HL-60/S4 (cell line): ENCODE measurements at regions not wholly inside any gene's neighbourhood (a gene's known extent, or its start where the extent isn't known, plus 50 kb on each side); places are given as distances from the start of the nearest gene placed in this dataset.

Source experiments
- in situ Hi-C: fragments of 300-500 bp; cut with MboI; formaldehyde crosslinking; loops from 2 replicates; pipeline ENCODE4 v1.14.3; 2022; ENCODE audit warnings: low sequenced_read_pairs

- in situ Hi-C loops = loop anchor here (25.0 kb wide), 1 partner anchor 1013 kb away; no protein-coding TSS in a partner anchor
These were observed 609.6 kb downstream of the PRELID2 start for GRCh38 chr5:145225529-145225928.

GRCh38 chr5:145223582-145223981 lies 611.6 kb downstream of the PRELID2 start:
- in situ Hi-C loops = no loop called here

GRCh38 chr5:145222622-145223021 lies 612.5 kb downstream of the PRELID2 start:
- in situ Hi-C loops = no loop called here

GRCh38 chr5:145221416-145221815 lies 613.7 kb downstream of the PRELID2 start:
- in situ Hi-C loops = no loop called here

- in situ Hi-C loops = no loop called here
These were observed 614.7 kb downstream of the PRELID2 start for GRCh38 chr5:145220481-145220880.

GRCh38 chr5:145218982-145219381 lies 616.2 kb downstream of the PRELID2 start:
- in situ Hi-C loops = no loop called here

- in situ Hi-C loops = no loop called here
These were observed 617.1 kb downstream of the PRELID2 start for GRCh38 chr5:145218019-145218418.

- in situ Hi-C loops = no loop called here
These were observed 625.1 kb downstream of the PRELID2 start for GRCh38 chr5:145210020-145210419.

GRCh38 chr5:145205546-145205945 lies 629.6 kb downstream of the PRELID2 start:
- in situ Hi-C loops = no loop called here

GRCh38 chr5:145204743-145205142 lies 630.4 kb downstream of the PRELID2 start:
- in situ Hi-C loops = no loop called here

- in situ Hi-C loops = no loop called here
These were observed 631.9 kb downstream of the PRELID2 start for GRCh38 chr5:145203193-145203592.

GRCh38 chr5:145198525-145199260 lies 636.4 kb downstream of the PRELID2 start:
- in situ Hi-C loops = no loop called here

GRCh38 chr5:145189746-145190145 lies 645.4 kb downstream of the PRELID2 start:
- in situ Hi-C loops = no loop called here

GRCh38 chr5:145180371-145180770 lies 654.8 kb downstream of the PRELID2 start:
- in situ Hi-C loops = no loop called here

- in situ Hi-C loops = no loop called here
These were observed 656.3 kb downstream of the PRELID2 start for GRCh38 chr5:145178641-145179523.

GRCh38 chr5:145176041-145176440 lies 659.1 kb downstream of the PRELID2 start:
- in situ Hi-C loops = no loop called here

GRCh38 chr5:145166110-145166509 lies 669.0 kb downstream of the PRELID2 start:
- in situ Hi-C loops = no loop called here

- in situ Hi-C loops = no loop called here
These were observed 671.3 kb downstream of the PRELID2 start for GRCh38 chr5:145163876-145164275.

GRCh38 chr5:145162626-145163025 lies 672.5 kb downstream of the PRELID2 start:
- in situ Hi-C loops = no loop called here

GRCh38 chr5:145161391-145161790 lies 673.8 kb downstream of the PRELID2 start:
- in situ Hi-C loops = no loop called here

- in situ Hi-C loops = no loop called here
These were observed 674.5 kb downstream of the PRELID2 start for GRCh38 chr5:145160679-145161078.

GRCh38 chr5:145158730-145159129 lies 676.4 kb downstream of the PRELID2 start:
- in situ Hi-C loops = no loop called here
